Hepatic stellate cell (primary cell): ENCODE measurements at regions not wholly inside any gene's neighbourhood (a gene's known extent, or its start where the extent isn't known, plus 50 kb on each side); places are given as distances from the start of the nearest gene placed in this dataset.

Source experiments
- DNase-seq: peaks from one replicate; pipeline ENCODE4 v3.0.0; 2011; ENCODE audit warnings: low spot score

DNA sequence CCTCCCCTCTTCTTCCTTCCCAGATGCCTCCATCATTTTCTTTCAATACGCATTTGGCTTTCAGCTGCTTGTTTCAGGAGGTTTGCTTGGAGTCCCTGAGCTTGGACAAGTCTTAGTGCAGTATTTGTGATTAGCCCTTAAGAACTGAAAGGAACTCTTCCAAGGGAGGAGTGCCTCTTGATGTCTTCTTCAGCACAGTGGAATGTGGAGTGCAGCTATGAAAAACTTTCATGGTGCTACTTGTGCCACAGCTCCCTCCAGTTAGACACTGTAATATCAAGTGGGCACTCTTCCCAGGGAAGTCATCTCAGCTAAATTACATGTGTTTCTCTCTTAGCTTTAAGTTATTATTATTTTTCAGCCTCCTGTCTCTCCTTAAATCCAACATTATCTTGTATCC, 173.1 kb downstream of the NECTIN3 start:
- DNase-seq = no peak

DNA sequence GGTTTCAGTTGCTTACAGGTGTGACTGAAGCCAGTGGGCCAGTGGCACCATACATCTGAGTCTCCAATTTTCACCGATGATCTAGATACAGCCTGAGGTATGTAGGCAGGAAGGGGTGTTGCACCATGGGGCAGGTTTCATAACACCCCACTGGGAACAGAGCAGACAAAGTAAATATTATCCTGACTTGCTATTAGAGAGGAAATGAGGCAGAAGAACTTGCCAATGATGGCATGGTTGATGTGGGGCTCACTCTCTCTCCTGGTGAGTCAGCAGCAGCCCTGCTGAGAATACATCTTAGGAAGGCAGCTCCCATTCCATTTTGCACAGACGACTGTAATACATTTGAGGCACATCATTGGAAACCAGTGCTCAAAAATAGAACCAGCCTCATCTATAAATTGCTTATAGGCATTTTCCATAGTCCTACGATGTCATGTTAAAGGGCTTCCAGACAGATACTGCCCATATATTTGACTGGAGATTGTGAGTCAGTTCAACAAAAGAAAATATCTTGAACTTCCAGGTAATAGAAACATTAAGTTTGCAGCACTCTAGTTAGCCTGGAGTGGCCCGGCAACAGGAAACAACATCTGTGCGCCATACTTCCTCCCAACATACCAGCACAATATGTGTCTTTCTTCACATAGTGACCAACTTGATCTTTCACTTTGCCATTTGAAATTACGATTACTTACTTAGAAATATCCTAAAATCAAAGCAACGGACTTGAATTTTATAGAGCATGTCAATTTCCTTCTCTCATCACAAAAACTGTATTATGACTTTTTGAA, 175.5 kb downstream of the NECTIN3 start:
- peak; percentile 14 for DNase-seq

GRCh38 chr3:111248406-111248805, 176.8 kb downstream of the NECTIN3 start:
- DNase-seq = no peak

- no peak for DNase-seq
Observed at GRCh38 chr3:111249421-111249820, 177.8 kb downstream of the NECTIN3 start.

DNA sequence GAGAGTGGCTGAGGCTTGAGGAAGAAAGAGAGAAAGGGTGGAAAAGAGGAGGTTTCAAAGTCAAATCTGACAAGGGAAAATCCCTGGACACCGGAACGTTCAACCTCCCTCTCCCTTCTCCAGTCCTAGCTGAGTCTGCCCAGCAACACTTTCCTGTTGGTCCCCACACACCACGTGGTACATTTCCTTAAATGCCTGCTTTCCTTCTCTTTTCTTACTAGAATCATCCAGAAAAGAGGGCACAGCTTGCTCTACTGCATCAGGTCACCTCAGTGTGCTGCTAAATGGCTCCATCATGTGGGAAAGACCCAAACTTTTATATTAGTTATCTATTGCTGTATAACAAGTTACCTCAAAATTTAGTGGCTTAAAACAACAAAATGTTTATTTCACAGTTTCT, 181.2 kb downstream of the NECTIN3 start:
- DNase-seq = peak; percentile 49

- no peak for DNase-seq
Observed at GRCh38 chr3:111253733-111254132, 182.1 kb downstream of the NECTIN3 start.

DNA sequence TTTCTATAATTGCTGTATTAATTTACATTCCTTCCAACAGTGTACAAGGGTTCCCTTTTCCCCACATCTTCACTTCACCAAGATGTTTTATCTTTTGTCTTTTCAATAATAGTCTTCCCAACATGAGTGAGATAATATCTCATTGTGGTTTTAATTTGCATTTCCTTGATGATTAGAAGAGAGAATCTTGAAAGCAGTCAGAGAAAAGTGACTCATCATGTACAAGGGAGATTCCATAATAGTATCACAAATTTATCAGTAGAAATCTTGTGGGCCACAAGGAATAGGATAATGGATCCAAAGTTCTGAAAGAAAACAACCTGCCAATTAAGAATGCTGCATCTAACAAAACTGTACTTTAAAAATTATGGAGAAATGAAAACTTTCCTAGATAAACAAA, 189.3 kb downstream of the NECTIN3 start:
- no peak for DNase-seq

- DNase-seq = no peak
Observed at GRCh38 chr3:111269777-111270176, 198.2 kb downstream of the NECTIN3 start.

DNA sequence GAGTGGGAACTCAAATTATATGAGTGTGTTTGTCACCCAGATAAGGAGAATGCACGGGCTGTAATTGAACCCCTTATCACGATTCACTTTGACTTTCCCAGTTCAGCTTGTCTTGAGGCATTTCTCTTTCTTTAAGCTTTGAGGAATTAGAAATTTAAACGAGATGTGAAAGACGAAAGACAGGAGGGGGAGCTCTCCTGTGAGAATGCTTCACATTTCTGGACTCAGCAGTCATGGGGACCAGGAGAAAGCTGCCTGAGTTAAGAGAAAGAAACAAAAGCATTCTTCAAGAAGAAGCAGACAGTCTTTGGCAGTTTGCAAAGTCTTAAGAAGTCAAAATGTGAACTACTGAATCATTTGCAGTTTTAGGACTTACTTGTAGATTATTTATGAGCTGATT, 205.6 kb downstream of the NECTIN3 start:
- peak; percentile 16 for DNase-seq

- DNase-seq = no peak
Observed at GRCh38 chr3:111278959-111279358, 207.3 kb downstream of the NECTIN3 start.

- DNase-seq = no peak
Observed at GRCh38 chr3:111282024-111282423, 210.4 kb downstream of the NECTIN3 start.

DNA sequence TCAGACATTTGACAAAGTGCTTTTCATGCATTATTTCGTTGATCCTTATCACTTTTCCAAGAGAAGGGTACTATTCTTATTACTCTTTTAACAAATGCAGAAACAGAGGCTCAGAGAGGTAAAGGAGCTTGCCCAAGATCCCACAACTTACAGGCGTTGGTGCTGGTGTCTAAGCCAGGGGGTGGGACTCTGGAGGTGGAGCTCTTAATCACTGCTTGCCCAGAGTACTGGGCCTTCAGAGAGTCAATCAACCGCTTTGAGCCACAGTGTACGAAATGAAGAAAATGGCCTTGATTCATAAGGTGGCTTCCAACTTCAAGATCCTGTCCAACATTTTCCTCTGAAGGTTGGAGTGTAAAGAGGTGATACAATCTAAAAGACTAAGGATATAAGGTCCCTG, 211.5 kb downstream of the NECTIN3 start:
- DNase-seq = no peak

GRCh38 chr3:111284503-111285183, 213.0 kb downstream of the NECTIN3 start:
- DNase-seq = no peak

DNA sequence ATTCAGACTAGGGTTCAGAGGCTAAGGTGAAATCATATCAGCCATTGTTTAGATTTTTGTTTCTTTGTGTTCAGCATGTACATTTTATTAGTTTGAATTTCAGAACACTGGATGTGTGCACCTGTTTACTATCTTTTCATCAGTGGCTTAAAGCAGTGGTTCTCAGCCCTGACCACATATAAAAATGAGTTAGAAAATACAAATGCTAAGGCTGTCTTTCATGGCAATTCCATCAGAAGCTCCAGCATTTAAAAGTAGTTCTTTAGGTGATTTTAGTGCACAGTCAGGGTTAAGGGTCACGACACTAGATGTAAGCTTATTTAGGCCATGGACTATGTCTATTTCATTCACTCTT, 213.5 kb downstream of the NECTIN3 start:
- no peak for DNase-seq

DNA sequence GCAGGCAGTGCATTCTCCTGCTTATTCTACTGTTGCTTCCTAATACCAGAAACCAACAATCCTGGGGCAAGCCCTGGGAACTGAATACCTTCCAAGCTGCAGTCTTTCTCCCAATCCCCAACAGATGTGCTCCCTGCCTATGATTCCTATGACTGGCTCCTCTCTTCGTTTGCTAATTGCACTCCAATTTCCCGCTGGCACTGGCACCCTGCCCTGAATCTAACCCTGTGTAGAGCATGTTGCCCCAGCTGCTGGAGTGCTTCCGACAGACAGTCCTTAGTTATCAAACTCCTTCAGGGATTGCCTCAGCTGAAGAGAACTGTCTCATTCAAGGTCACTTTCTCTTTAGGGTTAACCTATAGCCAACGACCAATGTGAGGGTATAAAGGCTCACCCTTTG, 214.1 kb downstream of the NECTIN3 start:
- DNase-seq = no peak

DNA sequence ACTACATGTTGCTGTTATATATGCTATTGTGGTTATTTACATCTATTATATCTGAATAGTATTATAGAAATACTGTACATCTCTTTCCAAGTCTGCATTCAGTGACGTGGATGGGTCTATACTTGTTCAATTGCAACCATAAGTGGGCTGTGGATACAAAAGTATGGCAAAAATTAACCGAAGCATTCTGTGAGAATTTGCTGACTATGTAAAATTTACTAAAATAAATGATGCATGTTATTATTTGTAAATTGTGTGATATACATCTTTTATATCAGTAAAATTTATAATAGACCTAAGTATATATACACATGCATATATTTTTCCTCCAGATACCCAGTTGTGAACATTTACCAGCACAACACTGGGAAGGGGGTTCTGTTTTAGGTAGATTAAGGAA, 215.1 kb downstream of the NECTIN3 start:
- DNase-seq = no peak

DNA sequence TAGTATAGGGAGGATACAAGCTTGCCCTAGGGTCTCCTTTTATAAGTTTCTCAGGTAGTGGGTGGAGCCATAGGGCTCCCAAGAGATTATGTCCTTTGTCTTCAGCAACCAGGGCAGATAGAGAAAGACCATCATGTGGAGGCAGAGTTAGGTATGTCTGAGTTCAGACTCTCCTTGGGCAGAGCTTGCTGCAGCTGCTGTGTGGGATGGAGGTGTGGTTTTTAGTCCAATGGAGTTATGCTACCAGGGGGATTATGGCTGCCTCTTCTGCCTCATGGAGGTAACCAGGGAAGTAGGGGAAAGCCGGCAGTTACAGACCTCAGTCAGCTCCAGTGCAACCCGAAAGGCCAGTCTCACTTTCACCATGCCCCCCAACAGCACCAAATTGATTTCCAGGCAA, 220.5 kb downstream of the NECTIN3 start:
- no peak for DNase-seq

DNA sequence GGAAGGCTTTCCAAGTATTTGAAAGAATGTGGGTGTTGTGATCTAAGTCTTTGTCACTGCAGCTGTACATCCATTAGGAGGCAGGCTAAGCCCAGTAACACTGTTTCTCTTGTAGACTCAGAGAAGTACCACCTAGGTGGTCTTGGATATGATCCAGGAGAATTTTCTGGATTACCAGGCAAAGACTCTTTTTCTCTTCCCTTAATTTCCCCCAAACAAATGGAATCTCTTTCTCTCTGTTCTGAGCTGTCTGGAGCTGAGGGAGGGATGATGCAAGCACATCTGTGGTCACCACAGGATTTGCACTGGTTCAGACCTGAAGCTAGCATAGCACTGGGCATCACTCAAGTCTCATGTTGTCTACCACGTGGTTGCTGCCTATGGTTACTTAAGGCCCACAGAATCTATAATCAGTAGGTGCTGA, 227.6 kb downstream of the NECTIN3 start:
- no peak for DNase-seq

DNA sequence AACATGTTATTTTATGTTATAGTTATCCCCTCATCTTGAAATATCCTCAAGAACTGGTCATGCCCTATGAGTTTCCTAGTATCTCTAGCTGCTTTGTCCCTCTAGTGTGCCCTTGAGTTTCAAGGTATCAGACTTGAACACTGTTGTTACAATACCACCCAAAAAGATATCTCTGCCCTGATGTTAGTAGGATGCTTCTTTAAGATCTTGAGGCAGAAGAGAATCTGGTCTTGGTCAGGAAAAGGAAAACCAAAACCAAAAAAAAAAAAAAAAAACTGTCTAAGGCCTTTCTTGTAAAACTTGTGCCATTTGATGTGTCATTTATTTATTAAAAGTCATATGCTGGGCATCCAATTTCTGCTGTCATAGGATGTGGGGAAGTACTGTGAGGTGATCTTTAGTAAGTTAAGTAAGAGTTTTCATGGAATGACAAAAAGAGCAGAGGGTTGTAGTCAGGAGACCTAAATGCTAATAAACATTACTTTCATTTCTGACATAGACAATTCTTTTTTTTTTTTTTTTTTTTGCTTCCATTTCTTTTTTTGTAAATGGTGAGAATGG, 229.7 kb downstream of the NECTIN3 start:
- DNase-seq = no peak

- DNase-seq = no peak
Observed at GRCh38 chr3:111302063-111302462, 230.4 kb downstream of the NECTIN3 start.

- DNase-seq = no peak
Observed at GRCh38 chr3:111303760-111304159, 232.1 kb downstream of the NECTIN3 start.

GRCh38 chr3:111307676-111308075, 234.3 kb upstream of the CD96 start:
- no peak for DNase-seq

DNA sequence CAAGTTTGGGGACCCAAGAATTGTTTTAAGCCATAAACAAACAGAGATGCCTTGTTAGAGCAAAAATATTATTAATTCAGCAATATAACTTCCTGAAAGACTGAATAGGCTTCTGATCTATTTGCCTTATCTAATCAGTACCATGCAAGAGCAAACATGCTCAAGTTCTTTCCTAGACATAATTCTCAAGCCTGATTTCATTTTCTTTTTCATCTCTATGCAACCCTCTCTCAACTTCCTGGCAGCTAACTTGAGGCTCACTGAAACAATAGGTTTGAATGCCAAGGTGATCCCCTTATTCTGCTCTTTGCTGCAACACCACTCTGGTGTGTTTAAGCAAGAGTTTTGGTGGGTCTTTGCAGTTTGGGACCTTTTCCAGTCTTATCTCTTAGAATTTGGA, 230.9 kb upstream of the CD96 start:
- DNase-seq = no peak
